GM23338 (cell line): ENCODE measurements at regions not wholly inside any gene's neighbourhood (a gene's known extent, or its start where the extent isn't known, plus 50 kb on each side); places are given as distances from the start of the nearest gene placed in this dataset.

ENCODE experiments used
- ATAC-seq: fragments of 200-7000 bp; cut with Tn5 transposase; 3 replicates; pipeline ENCODE4 v1.9.1; 2020
- DNase-seq: peaks from one replicate; pipeline ENCODE4 v3.0.0-alpha.2; 2015; ENCODE audit warnings: low spot score
- H2AFZ ChIP-seq: fragments of 200-600 bp; sonication (generic); 2 replicates; pipeline ENCODE4 v1.8.0; 2016; ENCODE audit warnings: antibody characterized with exemption, mild to moderate bottlenecking, moderate library complexity
- H3F3A ChIP-seq: fragments of 200-600 bp; sonication (generic); replicated peaks from 2 replicates; pipeline ENCODE4 v1.8.0; 2017; ENCODE audit warnings: antibody characterized with exemption, mixed run types, low read depth
- H3K27ac ChIP-seq: fragments of 200-600 bp; sonication (generic); 2 replicates; pipeline ENCODE4 v1.6.1; 2016; ENCODE audit warnings: low read depth
- H3K27me3 ChIP-seq: fragments of 200-600 bp; sonication (generic); 2 replicates; pipeline ENCODE4 v1.8.0; 2016; ENCODE audit warnings: mild to moderate bottlenecking, mixed run types, moderate library complexity; ENCODE audit not compliant: insufficient read depth
- H3K36me3 ChIP-seq: fragments of 200-600 bp; sonication (generic); 2 replicates; pipeline ENCODE4 v1.8.0; 2016; ENCODE audit warnings: mild to moderate bottlenecking; ENCODE audit not compliant: insufficient read depth
- H3K4me1 ChIP-seq: fragments of 200-600 bp; sonication (generic); 2 replicates; pipeline ENCODE4 v1.8.0; 2016; ENCODE audit warnings: mild to moderate bottlenecking, moderate library complexity; ENCODE audit not compliant: insufficient read depth
- H3K4me2 ChIP-seq: fragments of 200-600 bp; sonication (generic); 2 replicates; pipeline ENCODE4 v1.7.1; 2017; ENCODE audit warnings: mixed run types
- H3K4me3 ChIP-seq: fragments of 200-600 bp; sonication (generic); 2 replicates; pipeline ENCODE4 v1.6.1; 2016; ENCODE audit warnings: mixed run types
- H3K79me2 ChIP-seq: fragments of 200-600 bp; sonication (generic); replicated peaks from 2 replicates; pipeline ENCODE4 v1.8.0; 2017; ENCODE audit warnings: mild to moderate bottlenecking; ENCODE audit not compliant: insufficient read depth
- H3K9me2 ChIP-seq: fragments of 200-600 bp; sonication (generic); 2 replicates; pipeline ENCODE4 v1.8.0; 2017; ENCODE audit not compliant: insufficient read depth
- H4K20me1 ChIP-seq: fragments of 200-600 bp; sonication (generic); replicated peaks from 2 replicates; pipeline ENCODE4 v1.8.0; 2017; ENCODE audit warnings: mild to moderate bottlenecking; ENCODE audit not compliant: insufficient read depth
- H3K27ac Mint-ChIP-seq: 2 replicates; pipeline ENCODE4 v1.8.0; 2020; ENCODE audit warnings: inconsistent platforms, mild to moderate bottlenecking, moderate library complexity, mixed read lengths
- H3K27me3 Mint-ChIP-seq: 3 replicates; pipeline ENCODE4 v1.8.0; 2022; ENCODE audit warnings: low read depth, mild to moderate bottlenecking, moderate library complexity, mixed read lengths, inconsistent platforms; ENCODE audit not compliant: insufficient read depth, poor library complexity
- H3K36me3 Mint-ChIP-seq: 3 replicates; pipeline ENCODE4 v1.8.0; 2021; ENCODE audit warnings: low read depth, mild to moderate bottlenecking, inconsistent platforms, moderate library complexity, mixed read lengths
- H3K4me1 Mint-ChIP-seq: 3 replicates; pipeline ENCODE4 v1.8.0; 2020; ENCODE audit warnings: mild to moderate bottlenecking, inconsistent platforms, mixed read lengths
- H3K4me3 Mint-ChIP-seq: 3 replicates; pipeline ENCODE4 v1.8.0; 2021; ENCODE audit warnings: moderate library complexity, mild to moderate bottlenecking, inconsistent platforms, mixed read lengths
- H3K9me3 Mint-ChIP-seq: 3 replicates; pipeline ENCODE4 v1.8.0; 2020; ENCODE audit warnings: moderate library complexity, mild to moderate bottlenecking, inconsistent platforms, mixed read lengths
- CREB1 ChIP-seq: fragments of 250-450 bp; sonication (Bioruptor Pico); IDR thresholded peaks from 2 replicates; pipeline ENCODE4 v1.5.0; 2020; ENCODE audit warnings: low read depth, mild to moderate bottlenecking, moderate library complexity
- CTCF ChIP-seq, 2 experiments: fragments of 200-600 bp in 1 of 2; sonication (generic) in 1 of 2; conservative IDR thresholded peaks; 2 replicates each; pipeline versions ENCODE4 v1.5.1 to v1.6.1; 2016 to 2017; ENCODE audit warnings: antibody characterized with exemption in 2 of 2, low read depth in 2 of 2, mild to moderate bottlenecking in 2 of 2, moderate library complexity in 1 of 2
- ETS1 ChIP-seq: IDR thresholded peaks from 2 replicates; pipeline ENCODE4 v1.6.1; 2016; ENCODE audit warnings: antibody characterized with exemption
- EZH2 ChIP-seq: fragments of 200-600 bp; sonication (generic); IDR thresholded peaks from one replicate; pipeline ENCODE4 v1.8.0; 2017; ENCODE audit warnings: antibody characterized with exemption, mild to moderate bottlenecking, low read depth; ENCODE audit not compliant: unreplicated experiment
- EZH2phosphoT487 ChIP-seq: fragments of 200-600 bp; sonication (generic); IDR thresholded peaks from one replicate; pipeline ENCODE4 v1.8.1; 2018; ENCODE audit warnings: antibody characterized with exemption; ENCODE audit not compliant: unreplicated experiment
- JUNB ChIP-seq: IDR thresholded peaks from one replicate; pipeline ENCODE4 v1.6.1; 2016; ENCODE audit warnings: antibody characterized with exemption; ENCODE audit not compliant: unreplicated experiment
- NANOG ChIP-seq: IDR thresholded peaks from 2 replicates; pipeline ENCODE4 v1.6.1; 2016; ENCODE audit warnings: antibody characterized with exemption, borderline replicate concordance
- POLR2AphosphoS5 ChIP-seq: IDR thresholded peaks from 2 replicates; pipeline ENCODE4 v1.6.1; 2016; ENCODE audit warnings: antibody characterized with exemption, low read depth
- REST ChIP-seq: IDR thresholded peaks from one replicate; pipeline ENCODE4 v1.6.1; 2018; ENCODE audit warnings: antibody characterized with exemption; ENCODE audit not compliant: unreplicated experiment
- STAT1 ChIP-seq: IDR thresholded peaks from one replicate; pipeline ENCODE4 v1.6.1; 2016; ENCODE audit warnings: antibody characterized with exemption; ENCODE audit not compliant: unreplicated experiment
- ZNF114 ChIP-seq: fragments of 250-450 bp; sonication (Bioruptor Pico); IDR thresholded peaks from 2 replicates; pipeline ENCODE4 v1.5.0; 2020; ENCODE audit warnings: mild to moderate bottlenecking, moderate library complexity
- ZNF331 ChIP-seq: fragments of 250-450 bp; sonication (Bioruptor Pico); IDR thresholded peaks from 2 replicates; pipeline ENCODE4 v1.5.0; 2020; ENCODE audit warnings: low read depth, mild to moderate bottlenecking, moderate library complexity
- ZNF462 ChIP-seq: fragments of 250-450 bp; sonication (Bioruptor Pico); IDR thresholded peaks from 2 replicates; pipeline ENCODE4 v1.5.0; 2020; ENCODE audit warnings: mild to moderate bottlenecking, moderate library complexity

GRCh38 chr10:78318305-78318704 is 284.6 kb downstream of the RPS24 start:
- H3F3A ChIP-seq: no peaks in the 10 kb centered on the region
- Mint-ChIP-seq H3K27ac (no peak overlapping the region), H3K36me3 (no peaks in the 10 kb centered on the region), H3K27me3 (no peaks in the 10 kb centered on the region), H3K4me1 (peaks cover 8% of the 10 kb centered on the region; the same call in 2 of the 3 replicates), H3K4me3 (no peak overlapping the region), H3K9me3 (no peaks in the 10 kb centered on the region)
- no peaks in the 10 kb centered on the region for H3K36me3 ChIP-seq
- DNase-seq: no peak
- H3K4me3 ChIP-seq: no peak overlapping the region
- H3K4me1 ChIP-seq: no peaks in the 10 kb centered on the region
- no peaks in the 10 kb centered on the region for H3K27me3 ChIP-seq
- no peaks in the 10 kb centered on the region for H3K9me2 ChIP-seq
- no peak overlapping the region for H2AFZ ChIP-seq
- no peak for TF ChIP-seq STAT1
- TF ChIP-seq CREB1 (CRISPR knock-in tag): no peak
- no peak for TF ChIP-seq POLR2AphosphoS5
- no peak for TF ChIP-seq ZNF331 (CRISPR knock-in tag)
- no peak for TF ChIP-seq ETS1
- TF ChIP-seq CTCF (conservative IDR thresholded peaks at IDR 0.05; ENCODE audit: low read depth in 2 of 2): no peak
- TF ChIP-seq JUNB: no peak
- no peak for TF ChIP-seq NANOG
- TF ChIP-seq EZH2: no peak
- no peak for TF ChIP-seq EZH2phosphoT487
- TF ChIP-seq ZNF114 (CRISPR knock-in tag): no peak
- TF ChIP-seq REST: no peak
- no peak for TF ChIP-seq ZNF462 (CRISPR knock-in tag)
- no peaks in the 10 kb centered on the region for H3K79me2 ChIP-seq
- no peak for ATAC-seq
- no peak overlapping the region for H3K27ac ChIP-seq
- no peak overlapping the region for H3K4me2 ChIP-seq
- H4K20me1 ChIP-seq: no peaks in the 10 kb centered on the region
